Stomach smooth muscle (tissue), 2 donors: ENCODE measurements at regions not wholly inside any gene's neighbourhood (a gene's known extent, or its start where the extent isn't known, plus 50 kb on each side); places are given as distances from the start of the nearest gene placed in this dataset.

Experiments
- H3K27ac ChIP-seq: one replicate; pipeline ENCODE4 v1.7.0; 2013; ENCODE audit warnings: mild to moderate bottlenecking, low read length, inconsistent platforms
- H3K27me3 ChIP-seq, 2 donors: one replicate each; pipeline ENCODE4 v1.7.0; 2013; ENCODE audit warnings: low read length in 2 of 2; ENCODE audit not compliant: insufficient read depth in 2 of 2, control insufficient read depth in 1 of 2
- H3K36me3 ChIP-seq, 2 donors: one replicate each; pipeline ENCODE4 v1.7.0; 2013; ENCODE audit warnings: low read length in 2 of 2; ENCODE audit not compliant: control insufficient read depth in 2 of 2, insufficient read depth in 2 of 2
- H3K4me1 ChIP-seq: one replicate; pipeline ENCODE4 v1.7.0; 2013; ENCODE audit warnings: low read length; ENCODE audit not compliant: control insufficient read depth, insufficient read depth
- H3K4me3 ChIP-seq, 2 donors: one replicate each; pipeline ENCODE4 v1.7.0; 2013; ENCODE audit warnings: low read length in 2 of 2
- H3K9ac ChIP-seq, 2 donors: one replicate each; pipeline ENCODE4 v1.7.0; 2013; ENCODE audit warnings: low read length in 2 of 2, mild to moderate bottlenecking in 1 of 2
- H3K9me3 ChIP-seq, 2 donors: one replicate each; pipeline ENCODE4 v1.7.0; 2013; ENCODE audit warnings: low read length in 2 of 2; ENCODE audit not compliant: control insufficient read depth in 2 of 2
- donor health status: healthy.
- donor health status: Pancreatic carcinoma.

GRCh38 chr1:55816456-55817426, 601.6 kb upstream of the USP24 start:
- Histone ChIP-seq H3K27ac (no peak overlapping the region), H3K36me3 (no peaks in the 10 kb centered on the region), H3K4me1 (peaks cover 7% of the 10 kb centered on the region), H3K9me3 (no peaks in the 10 kb centered on the region), H3K9ac (no peak overlapping the region), H3K4me3 (no peak overlapping the region), H3K27me3 (no peaks in the 10 kb centered on the region)

DNA sequence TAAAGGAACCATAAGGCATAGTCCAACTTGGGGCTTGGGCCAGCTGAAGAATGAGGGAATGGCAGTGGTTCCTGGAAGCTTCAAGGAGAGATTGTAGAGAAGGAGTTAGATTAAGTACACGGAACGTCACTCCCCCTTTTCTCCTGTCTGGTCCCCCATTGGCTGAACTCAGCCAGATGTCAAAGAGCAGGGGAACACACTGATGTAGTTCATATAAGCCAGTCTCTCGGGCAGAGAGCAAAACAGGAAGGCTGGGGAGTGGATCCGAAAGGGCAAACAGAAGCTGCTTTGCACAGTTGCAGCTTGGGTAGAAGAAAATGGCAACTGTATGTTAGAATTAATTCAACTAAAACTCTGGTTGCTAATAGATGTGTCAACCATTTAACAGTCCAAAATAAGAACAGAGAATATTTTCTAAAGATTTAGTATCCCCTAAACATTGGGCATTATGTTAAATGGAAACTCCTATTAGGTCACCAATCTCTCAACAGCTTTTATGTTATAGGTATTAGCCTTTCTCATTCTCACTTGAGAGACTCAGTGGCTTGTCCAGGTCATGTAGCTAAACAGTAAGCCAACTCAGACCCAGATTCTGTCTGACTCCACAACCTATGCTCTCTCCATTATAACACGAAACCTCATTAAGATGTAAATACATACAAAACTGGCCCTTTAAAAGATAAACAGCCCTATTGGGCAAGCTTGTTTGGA, 600.7 kb upstream of the USP24 start:
- Histone ChIP-seq H3K4me3 (no peak overlapping the region), H3K36me3 (no peaks in the 10 kb centered on the region), H3K27ac (no peak overlapping the region), H3K9ac (no peak overlapping the region), H3K4me1 (peaks cover 7% of the 10 kb centered on the region), H3K9me3 (no peaks in the 10 kb centered on the region), H3K27me3 (no peaks in the 10 kb centered on the region)

- Histone ChIP-seq H3K4me1 (peaks cover 7% of the 10 kb centered on the region), H3K9me3 (no peaks in the 10 kb centered on the region), H3K9ac (no peak overlapping the region), H3K27ac (no peak overlapping the region), H3K36me3 (no peaks in the 10 kb centered on the region), H3K27me3 (no peaks in the 10 kb centered on the region), H3K4me3 (no peak overlapping the region)
Observed at GRCh38 chr1:55814967-55815366, 599.8 kb upstream of the USP24 start.

DNA sequence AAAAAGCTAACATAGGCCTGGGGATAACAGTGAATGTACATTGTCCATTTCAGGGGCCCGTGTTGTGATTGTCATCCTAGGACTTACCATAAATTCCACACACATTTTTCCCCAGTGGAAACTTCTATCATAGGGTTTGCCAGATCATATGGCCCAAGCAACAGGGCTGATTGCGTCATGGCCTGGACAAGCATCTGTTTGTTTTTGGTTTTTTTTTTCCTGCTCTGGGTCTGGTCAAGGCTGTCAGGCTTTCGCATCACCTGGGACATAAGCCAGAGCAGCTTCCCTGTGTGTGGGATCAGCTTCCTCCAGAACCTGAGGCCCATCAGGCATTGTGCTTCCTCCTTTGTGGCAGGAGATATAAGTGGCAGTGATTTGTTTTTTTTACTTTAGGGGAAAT, 598.5 kb upstream of the USP24 start:
- Histone ChIP-seq H3K36me3 (no peaks in the 10 kb centered on the region), H3K27me3 (no peaks in the 10 kb centered on the region), H3K4me1 (peaks cover 7% of the 10 kb centered on the region), H3K9me3 (no peaks in the 10 kb centered on the region), H3K9ac (no peak overlapping the region), H3K4me3 (no peak overlapping the region), H3K27ac (no peak overlapping the region)

GRCh38 chr1:55812281-55812680, 597.1 kb upstream of the USP24 start:
- no peaks in the 10 kb centered on the region for H3K27me3 ChIP-seq
- H3K9me3 ChIP-seq = no peaks in the 10 kb centered on the region
- no peak overlapping the region for H3K27ac ChIP-seq
- H3K4me3 ChIP-seq = no peak overlapping the region
- peaks cover 7% of the 10 kb centered on the region for H3K4me1 ChIP-seq
- no peaks in the 10 kb centered on the region for H3K36me3 ChIP-seq
- no peak overlapping the region for H3K9ac ChIP-seq

DNA sequence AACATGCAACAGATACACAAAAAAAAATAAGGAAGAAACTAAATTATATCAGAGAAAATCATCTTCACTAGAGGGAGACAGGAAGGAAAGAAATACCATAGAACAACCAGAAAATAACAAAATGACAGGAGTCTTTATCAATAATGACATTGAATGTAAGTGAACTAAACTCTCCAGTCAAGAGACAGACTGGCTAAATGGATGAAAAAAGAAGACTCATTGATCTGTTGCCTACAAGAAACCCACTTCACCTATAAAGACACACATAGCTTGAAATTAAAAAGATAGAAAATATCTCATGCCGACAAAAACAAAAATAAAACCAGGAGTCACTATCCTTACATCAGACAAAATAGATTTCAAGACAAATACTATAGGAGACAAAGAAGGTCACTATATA, 593.1 kb upstream of the USP24 start:
- Histone ChIP-seq H3K9me3 (no peaks in the 10 kb centered on the region), H3K4me3 (no peak overlapping the region), H3K4me1 (peaks cover 3% of the 10 kb centered on the region), H3K9ac (no peak overlapping the region), H3K27ac (no peak overlapping the region), H3K27me3 (no peaks in the 10 kb centered on the region), H3K36me3 (no peaks in the 10 kb centered on the region)

DNA sequence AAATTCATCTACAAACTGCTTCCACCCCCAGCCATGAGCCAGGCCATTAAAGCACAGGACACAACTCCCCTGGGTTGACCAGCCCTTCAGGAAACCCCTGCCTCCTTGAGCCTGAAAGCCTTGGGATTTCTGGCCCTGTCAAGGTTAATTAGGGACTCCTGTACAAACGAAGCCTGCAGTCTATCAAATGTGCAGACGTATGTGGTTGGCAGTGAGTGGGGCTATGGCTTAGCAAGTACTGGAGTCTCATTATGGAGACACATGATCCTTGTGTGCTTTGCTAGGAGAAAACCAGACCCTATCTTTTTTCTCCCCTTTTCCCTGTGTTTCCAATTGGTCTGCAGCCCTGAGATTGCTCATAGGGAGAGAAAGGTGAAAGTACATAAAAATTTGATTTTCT, 588.3 kb upstream of the USP24 start:
- no peak overlapping the region for H3K27ac ChIP-seq
- no peak overlapping the region for H3K9ac ChIP-seq
- H3K9me3 ChIP-seq = peaks cover 0 to 6% of the 10 kb centered on the region in 2 donors
- H3K4me3 ChIP-seq = no peak overlapping the region
- no peaks in the 10 kb centered on the region for H3K4me1 ChIP-seq
- no peaks in the 10 kb centered on the region for H3K27me3 ChIP-seq
- no peaks in the 10 kb centered on the region for H3K36me3 ChIP-seq

GRCh38 chr1:55801481-55801880, 586.3 kb upstream of the USP24 start:
- Histone ChIP-seq H3K4me1 (no peaks in the 10 kb centered on the region), H3K9ac (no peak overlapping the region), H3K36me3 (no peaks in the 10 kb centered on the region), H3K9me3 (peaks cover 0 to 6% of the 10 kb centered on the region in 2 donors), H3K27me3 (no peaks in the 10 kb centered on the region), H3K4me3 (no peak overlapping the region), H3K27ac (no peak overlapping the region)

GRCh38 chr1:55800503-55800902, 585.3 kb upstream of the USP24 start:
- Histone ChIP-seq H3K27me3 (no peaks in the 10 kb centered on the region), H3K27ac (no peak overlapping the region), H3K4me3 (no peak overlapping the region), H3K4me1 (no peaks in the 10 kb centered on the region), H3K9me3 (peaks cover 0 to 6% of the 10 kb centered on the region in 2 donors), H3K36me3 (no peaks in the 10 kb centered on the region), H3K9ac (no peak overlapping the region)

DNA sequence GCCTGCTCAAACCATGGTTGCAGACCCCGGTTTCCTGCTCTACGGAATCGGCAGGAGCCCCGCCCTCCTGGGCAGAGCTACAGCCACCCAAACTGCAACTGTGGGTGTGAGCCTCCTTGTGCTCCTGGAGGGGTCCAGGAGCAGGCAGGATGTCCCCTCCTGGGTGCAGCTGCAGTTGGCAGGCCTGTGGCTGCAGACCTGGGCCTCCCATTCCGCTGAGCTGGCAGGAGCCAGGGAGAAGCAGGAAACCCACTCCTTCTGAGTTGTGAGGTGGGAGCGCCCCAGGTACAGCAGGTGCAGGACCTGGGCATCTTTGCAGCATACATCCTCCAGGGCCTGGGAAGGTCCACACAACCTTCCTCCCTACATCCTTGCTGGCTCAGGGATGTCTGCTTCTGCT, 578.7 kb upstream of the USP24 start:
- no peaks in the 10 kb centered on the region for H3K36me3 ChIP-seq
- no peak overlapping the region for H3K9ac ChIP-seq

DNA sequence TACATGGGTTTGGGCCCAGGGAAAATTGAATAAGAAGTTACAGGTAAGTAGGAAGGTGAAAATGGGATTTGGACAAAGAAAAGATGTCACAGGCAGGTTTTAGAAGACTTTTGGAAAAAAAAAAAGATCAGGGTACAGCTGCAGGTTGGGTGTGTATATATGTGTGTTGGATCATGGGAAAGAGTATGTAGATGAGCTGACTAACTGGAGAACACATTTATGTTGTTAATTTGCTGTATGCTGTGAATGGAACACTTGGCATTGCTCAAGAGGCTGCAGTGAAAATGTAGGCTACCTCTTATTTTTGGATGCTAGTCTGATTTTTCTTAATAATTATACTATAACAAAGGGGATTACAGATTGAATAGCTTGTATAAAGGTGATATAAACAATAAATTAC, 577.7 kb upstream of the USP24 start:
- Histone ChIP-seq H3K27ac (no peak overlapping the region), H3K36me3 (no peaks in the 10 kb centered on the region), H3K27me3 (no peaks in the 10 kb centered on the region), H3K9ac (no peak overlapping the region), H3K4me3 (no peak overlapping the region), H3K9me3 (no peaks in the 10 kb centered on the region), H3K4me1 (no peaks in the 10 kb centered on the region)

More for the DNA sequence above, 578.7 kb upstream of the USP24 start:
- no peak overlapping the region for H3K27ac ChIP-seq
- H3K4me3 ChIP-seq = no peak overlapping the region
- no peaks in the 10 kb centered on the region for H3K27me3 ChIP-seq
- H3K9me3 ChIP-seq = no peaks in the 10 kb centered on the region
- H3K4me1 ChIP-seq = no peaks in the 10 kb centered on the region
